Sciatic nerve (tissue), 2 donors: ENCODE measurements at regions not wholly inside any gene's neighbourhood (a gene's known extent, or its start where the extent isn't known, plus 50 kb on each side); places are given as distances from the start of the nearest gene placed in this dataset.

Experiments used
- ATAC-seq: fragments of 200-7000 bp; cut with Tn5 transposase; one replicate; pipeline ENCODE4 v1.9.1; 2020; ENCODE audit warnings: mild to moderate bottlenecking, moderate library complexity
- DNase-seq: peaks from one replicate; pipeline ENCODE4 v3.0.0-alpha.2; 2020; ENCODE audit warnings: low spot score
- intact Hi-C: fragments of 100-400 bp; cut with DNase I; formaldehyde crosslinking; loops from one replicate; pipeline ENCODE4 v1.14.2; 2022
- donor health status: DM: no; HTN: no; CAD: no.
- donor health status: DM: no; HTN: no; CAD: no.

- intact Hi-C loops = no loop called here
- no peak for ATAC-seq
These were observed 527.3 kb downstream of the ZNF33B start for GRCh38 chr10:42111076-42111475.

More at GRCh38 chr10:42111076-42111475, 527.3 kb downstream of the ZNF33B start:
- peak; percentile 57 for DNase-seq
